ENCODE measurements at regions not wholly inside any gene's neighbourhood (a gene's known extent, or its start where the extent isn't known, plus 50 kb on each side); places are given as distances from the start of the nearest gene placed in this dataset.

- Histone ChIP-seq H4K91ac (ENCODE audit: insufficient read length, low read depth, low read length) (no peak overlapping the region), H3K23me2 (ENCODE audit: insufficient read length, low read depth, low read length, poor library complexity, severe bottlenecking) (no peaks in the 10 kb centered on the region), H3K4ac (ENCODE audit: low read depth, low read length) (no peak overlapping the region), H4K20me1 (ENCODE audit: control insufficient read depth, insufficient read depth, insufficient read length) (no peaks in the 10 kb centered on the region), H3K27me3 (ENCODE audit: insufficient read depth, low read length) (no peaks in the 10 kb centered on the region), H3K27ac (ENCODE audit: insufficient read length, low read depth, low read length) (no peak overlapping the region), H3T11ph (ENCODE audit: low read length) (no peak overlapping the region), H3K79me1 (ENCODE audit: insufficient read depth, low read depth, low read length, poor library complexity, severe bottlenecking) (no peaks in the 10 kb centered on the region), H2BK15ac (ENCODE audit: low read depth, low read length) (no peak overlapping the region), H3K14ac (ENCODE audit: insufficient read depth, low read length) (no peak overlapping the region; the same call in 1 of the 2 replicates), H3K23ac (ENCODE audit: insufficient read length, low read depth, low read length) (no peak overlapping the region), H2AFZ (ENCODE audit: low read length) (no peak overlapping the region), H2AK5ac (ENCODE audit: insufficient read length, low read length) (no peak overlapping the region), H3K4me2 (ENCODE audit: insufficient read depth, insufficient read length, low read length) (no peak overlapping the region), H2BK20ac (ENCODE audit: low read depth, low read length, poor library complexity, severe bottlenecking) (no peak overlapping the region), H2BK120ac (ENCODE audit: low read depth, low read length, poor library complexity, severe bottlenecking) (no peak overlapping the region), H3K79me2 (ENCODE audit: insufficient read depth, low read length) (no peaks in the 10 kb centered on the region), H3K9ac (ENCODE audit: extremely low read depth, insufficient read length, low read length) (no peak overlapping the region), H3K56ac (ENCODE audit: insufficient read length, low read depth, low read length) (no peak overlapping the region), H4K8ac (replicated peaks; ENCODE audit: insufficient read length, low read depth, low read length) (no peak overlapping the region), H3K4me1 (ENCODE audit: insufficient read depth, low read length) (no peaks in the 10 kb centered on the region), H3K18ac (ENCODE audit: insufficient read length, low read depth, low read length) (no peak overlapping the region), H4K5ac (ENCODE audit: insufficient read length, low read depth, low read length) (no peak overlapping the region), H2BK5ac (ENCODE audit: insufficient read length, low read length) (no peak overlapping the region), H2BK12ac (ENCODE audit: insufficient read length, low read depth, low read length) (no peak overlapping the region), H3K9me3 (ENCODE audit: control insufficient read depth, low read depth, low read length) (no peaks in the 10 kb centered on the region)
- peaks cover 4 to 7% of the 10 kb centered on the region in 2 experiments for H3K4me1 Mint-ChIP-seq
- H3K9me3 Mint-ChIP-seq, result no peaks in the 10 kb centered on the region
- DNase-seq, result no peak
- H3K4me3 Mint-ChIP-seq, result no peak overlapping the region
- no peaks in the 10 kb centered on the region for H3K27me3 Mint-ChIP-seq (ENCODE audit: low read depth)
- no peak overlapping the region for H3K27ac Mint-ChIP-seq
- no peaks in the 10 kb centered on the region for H3K36me3 Mint-ChIP-seq (ENCODE audit: insufficient read depth in 1 of 3, low read depth in 3 of 3)
- no CpG with 5 or more reads among the region's 11 CpGs for WGBS (ENCODE audit: extremely low coverage, insufficient read length, low lambda C conversion rate)
- TF ChIP-seq, protein P1, sequence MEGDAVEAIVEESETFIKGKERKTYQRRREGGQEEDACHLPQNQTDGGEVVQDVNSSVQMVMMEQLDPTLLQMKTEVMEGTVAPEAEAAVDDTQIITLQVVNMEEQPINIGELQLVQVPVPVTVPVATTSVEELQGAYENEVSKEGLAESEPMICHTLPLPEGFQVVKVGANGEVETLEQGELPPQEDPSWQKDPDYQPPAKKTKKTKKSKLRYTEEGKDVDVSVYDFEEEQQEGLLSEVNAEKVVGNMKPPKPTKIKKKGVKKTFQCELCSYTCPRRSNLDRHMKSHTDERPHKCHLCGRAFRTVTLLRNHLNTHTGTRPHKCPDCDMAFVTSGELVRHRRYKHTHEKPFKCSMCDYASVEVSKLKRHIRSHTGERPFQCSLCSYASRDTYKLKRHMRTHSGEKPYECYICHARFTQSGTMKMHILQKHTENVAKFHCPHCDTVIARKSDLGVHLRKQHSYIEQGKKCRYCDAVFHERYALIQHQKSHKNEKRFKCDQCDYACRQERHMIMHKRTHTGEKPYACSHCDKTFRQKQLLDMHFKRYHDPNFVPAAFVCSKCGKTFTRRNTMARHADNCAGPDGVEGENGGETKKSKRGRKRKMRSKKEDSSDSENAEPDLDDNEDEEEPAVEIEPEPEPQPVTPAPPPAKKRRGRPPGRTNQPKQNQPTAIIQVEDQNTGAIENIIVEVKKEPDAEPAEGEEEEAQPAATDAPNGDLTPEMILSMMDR (conservative IDR thresholded peaks at IDR 0.05), result no peak
Observed at GRCh38 chr16:49959552-49960277, 65.3 kb upstream of the CNEP1R1 start.

All from H9 (cell line).